ENCODE measurements at regions not wholly inside any gene's neighbourhood (a gene's known extent, or its start where the extent isn't known, plus 50 kb on each side); places are given as distances from the start of the nearest gene placed in this dataset.

DNA sequence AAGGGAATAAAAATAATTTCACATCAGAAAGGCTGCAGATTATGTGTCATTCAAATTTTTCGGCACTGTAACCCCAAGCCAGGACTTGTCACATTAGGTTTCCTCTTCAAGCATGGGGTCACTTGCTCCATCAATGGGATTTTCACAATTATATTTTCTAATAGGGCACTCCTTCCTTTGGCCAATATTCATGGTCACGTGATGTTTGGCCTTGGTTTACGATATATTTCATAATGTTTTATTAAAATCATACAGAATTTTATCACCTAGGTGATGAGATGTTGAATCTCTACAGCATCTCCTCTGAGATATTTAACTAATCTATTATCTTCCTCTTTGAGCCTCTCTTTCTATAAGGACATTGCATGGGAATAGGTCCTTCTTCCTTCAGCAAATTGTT lies 523.5 kb upstream of the SEMA6A start:
- DNase-seq = no peak

GRCh38 chr5:117095346-117096332 lies 521.0 kb upstream of the SEMA6A start:
- no peak for DNase-seq

DNA sequence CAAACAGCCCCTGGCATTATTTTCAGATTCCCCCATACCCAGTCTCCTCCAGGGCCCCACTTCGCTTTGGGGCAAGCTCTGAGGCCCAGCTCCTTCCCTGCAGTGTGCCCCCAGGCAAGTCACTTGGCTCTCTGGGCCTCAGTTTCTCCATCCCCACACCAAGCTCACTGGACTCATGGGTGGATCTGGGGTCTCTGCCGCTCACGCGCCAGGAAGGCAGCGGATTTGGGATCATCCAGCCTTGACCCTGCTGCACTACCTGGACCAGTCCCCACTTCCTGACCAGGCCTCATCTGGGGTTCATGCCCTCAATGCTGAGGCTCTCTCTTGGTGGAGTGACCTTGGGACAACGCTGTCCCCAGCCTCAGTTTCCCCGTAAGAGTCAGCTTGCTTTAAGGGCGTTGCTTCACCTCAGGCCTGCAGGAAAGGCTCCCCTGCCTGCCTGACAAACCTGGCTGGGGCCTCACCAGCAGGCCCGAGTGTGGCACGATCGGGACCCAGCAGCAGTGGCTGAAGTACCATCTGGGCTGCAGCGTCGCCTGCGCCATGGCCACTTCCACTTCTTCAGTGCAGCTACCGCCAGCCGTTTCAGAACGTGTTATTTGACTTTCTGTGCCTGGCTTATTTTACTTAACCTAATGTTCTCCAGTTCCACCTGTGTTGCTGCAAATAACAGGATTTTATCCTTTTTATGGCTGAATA lies 519.6 kb upstream of the SEMA6A start:
- no peak for DNase-seq

DNA sequence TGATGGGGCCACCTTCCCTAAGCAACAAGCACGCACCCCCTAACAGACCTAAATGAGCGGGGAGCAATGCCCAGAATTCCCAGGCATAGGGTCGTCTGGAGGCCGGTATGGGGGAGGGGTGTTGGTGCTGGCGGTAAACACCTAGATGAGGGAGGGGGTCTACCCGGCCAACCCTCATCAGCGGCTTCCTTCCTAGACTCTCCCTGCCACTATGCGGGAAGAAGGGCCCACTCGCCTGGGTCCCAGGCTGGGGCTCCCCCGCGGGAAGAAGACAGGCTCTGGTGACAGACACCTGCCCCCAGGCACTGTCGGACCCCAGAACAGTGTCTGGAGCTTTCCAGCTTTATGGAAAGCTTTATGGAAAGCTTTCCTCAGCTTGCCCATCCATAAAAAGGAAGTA lies 519.0 kb upstream of the SEMA6A start:
- no peak for DNase-seq

- no peak for DNase-seq
Measured at GRCh38 chr5:117089001-117089400, 514.4 kb upstream of the SEMA6A start.

DNA sequence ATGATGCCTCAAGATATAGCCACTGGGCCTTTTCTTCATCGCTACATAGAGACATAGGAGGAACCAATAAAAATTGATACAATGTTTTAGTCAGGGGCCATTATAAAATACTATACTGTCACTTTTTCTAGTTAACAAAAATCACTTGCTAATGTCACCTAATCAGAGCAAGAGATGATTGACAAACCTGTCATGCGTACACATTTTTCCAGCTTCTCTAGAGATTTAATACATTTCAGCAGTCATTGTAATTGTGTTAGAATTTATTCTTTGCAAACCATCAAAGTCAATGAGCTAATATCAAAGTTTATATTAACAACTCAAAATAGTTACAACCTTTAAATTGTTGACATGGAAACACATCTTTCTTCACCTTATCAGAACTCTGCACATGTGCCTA lies 513.6 kb upstream of the SEMA6A start:
- DNase-seq = no peak

DNA sequence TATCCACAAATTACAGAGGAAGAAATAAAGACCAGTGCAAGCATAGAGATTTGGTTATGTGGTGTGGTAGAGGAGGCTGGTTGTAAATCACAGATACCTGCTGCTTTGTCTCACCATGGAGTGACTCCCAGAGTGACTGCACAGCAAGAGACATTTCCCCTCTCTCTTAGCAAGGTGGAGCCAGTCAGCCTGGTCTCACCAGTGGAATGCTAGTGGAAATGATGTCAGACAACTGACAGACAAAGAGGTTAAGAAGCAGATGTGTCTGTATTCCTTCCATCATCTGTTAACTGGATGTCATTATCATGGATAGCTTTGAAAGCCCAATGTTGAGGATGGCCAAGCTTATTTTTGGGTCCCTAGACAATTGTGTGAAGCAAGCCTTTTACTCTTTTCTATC lies 509.4 kb upstream of the SEMA6A start:
- no peak for DNase-seq

- DNase-seq = no peak
Measured at GRCh38 chr5:117082977-117083376, 508.4 kb upstream of the SEMA6A start.

GRCh38 chr5:117077142-117077541 lies 502.5 kb upstream of the SEMA6A start:
- no peak for DNase-seq

DNA sequence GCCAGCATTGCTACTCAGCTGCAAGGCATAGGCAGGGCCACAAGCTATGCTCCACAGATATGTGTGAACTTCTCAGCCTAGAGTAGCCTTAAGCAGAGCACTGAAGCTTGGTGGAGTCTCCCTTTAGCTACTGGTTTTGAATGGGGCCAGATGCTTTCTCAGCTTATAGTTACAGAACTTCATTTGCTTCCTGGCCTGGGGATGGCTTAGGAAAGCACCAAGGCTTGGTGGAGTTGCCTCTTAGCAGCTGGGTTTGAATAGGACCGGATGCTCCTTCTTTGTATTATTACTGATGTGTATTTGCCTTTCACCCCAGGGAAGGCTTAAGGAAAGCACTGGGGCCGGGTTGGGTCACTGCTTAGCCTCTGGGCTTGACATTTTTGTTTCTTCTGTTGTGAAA lies 497.8 kb upstream of the SEMA6A start:
- no peak for DNase-seq

DNA sequence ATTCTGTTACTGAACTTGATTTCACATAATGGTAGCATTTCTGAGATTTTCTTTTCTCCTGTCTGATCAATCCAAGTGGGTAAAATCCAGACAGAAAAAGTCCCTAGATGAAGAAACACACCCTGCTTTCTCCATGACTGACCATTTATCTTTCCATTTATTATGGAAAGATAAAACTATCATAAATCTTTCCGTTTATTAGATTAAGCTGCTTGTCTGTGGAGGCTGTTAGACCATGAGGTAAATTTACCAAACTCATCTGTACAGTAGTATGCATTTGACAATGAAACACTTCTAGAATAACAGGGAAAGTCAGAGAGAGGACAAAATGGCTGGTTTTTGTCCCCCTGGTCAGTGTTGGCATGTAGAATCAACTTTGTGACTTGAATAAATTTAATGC lies 491.2 kb upstream of the SEMA6A start:
- DNase-seq = no peak

GRCh38 chr5:117065161-117065560 lies 490.5 kb upstream of the SEMA6A start:
- DNase-seq = no peak

- DNase-seq = no peak
Measured at GRCh38 chr5:117060099-117060498, 485.5 kb upstream of the SEMA6A start.

- DNase-seq = no peak
Measured at GRCh38 chr5:117058740-117059139, 484.1 kb upstream of the SEMA6A start.

DNA sequence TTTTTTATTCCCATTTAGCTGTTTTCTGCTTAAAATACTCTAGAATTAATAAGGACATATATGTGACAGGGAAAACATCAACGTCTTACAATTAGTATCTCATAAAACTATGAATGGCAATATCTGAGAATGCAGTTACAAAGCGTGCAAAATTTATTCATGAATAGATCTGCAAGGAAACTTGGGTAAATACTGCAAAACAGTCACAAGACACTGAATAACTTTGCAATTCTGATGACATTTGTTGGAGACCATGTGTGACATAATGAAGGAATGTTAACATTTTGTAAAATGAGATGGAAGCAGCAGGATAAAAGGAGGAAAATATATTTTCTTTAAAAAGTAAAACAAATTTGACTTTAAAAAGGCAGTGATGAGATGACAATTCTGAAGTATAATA lies 480.9 kb upstream of the SEMA6A start:
- DNase-seq = no peak

GRCh38 chr5:117054911-117055310 lies 480.3 kb upstream of the SEMA6A start:
- no peak for DNase-seq

GRCh38 chr5:117054141-117054540 lies 479.5 kb upstream of the SEMA6A start:
- DNase-seq = no peak

DNA sequence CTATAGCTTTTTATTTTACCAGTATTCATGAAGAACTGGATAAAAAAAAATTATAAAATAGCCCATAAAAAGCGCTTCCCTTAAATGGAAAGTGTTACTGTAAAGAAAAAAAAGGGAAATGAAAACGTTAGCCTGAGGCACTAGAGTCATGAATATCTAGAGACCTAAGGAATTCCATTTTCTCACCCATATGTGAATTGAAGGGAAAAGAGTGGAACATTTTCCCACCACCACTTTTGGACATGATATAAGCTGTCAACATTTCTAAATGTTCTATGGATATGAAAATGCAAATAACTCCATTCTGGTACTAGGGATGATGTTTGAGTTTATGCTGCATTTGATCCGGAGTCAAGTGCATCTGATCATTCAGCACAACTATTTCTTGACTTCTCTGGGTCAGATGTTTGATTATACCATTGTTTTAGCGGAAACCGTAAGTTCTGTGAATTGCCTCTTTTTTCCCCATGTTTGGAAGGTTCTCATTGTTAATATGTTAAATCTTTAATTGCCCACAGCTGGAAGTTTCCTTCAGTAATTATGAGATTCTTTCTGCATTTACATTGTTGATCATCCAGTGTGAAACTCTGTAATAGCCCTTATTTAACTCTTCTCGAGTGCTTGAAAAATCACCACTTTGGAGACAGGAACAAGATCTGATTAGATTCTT lies 467.4 kb upstream of the SEMA6A start:
- no peak for DNase-seq

DNA sequence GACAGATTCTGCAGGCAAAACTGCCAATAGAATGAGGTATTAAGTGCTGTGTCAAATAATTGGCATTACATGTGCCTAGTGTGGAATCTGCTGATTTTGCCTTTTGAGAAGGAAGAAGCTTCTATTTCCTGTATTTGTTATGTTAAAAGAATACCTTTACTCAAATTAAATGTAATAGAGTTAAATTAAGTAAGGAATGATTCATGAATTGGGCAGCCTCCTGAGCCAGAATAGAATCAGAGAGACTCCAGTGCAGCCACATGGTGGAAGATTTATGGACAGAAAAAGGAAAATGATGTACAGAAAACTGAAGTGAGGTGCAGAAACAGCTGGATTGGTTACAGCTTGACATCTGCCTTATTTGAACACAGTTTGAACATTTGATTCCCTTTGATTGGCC lies 464.4 kb upstream of the SEMA6A start:
- DNase-seq = no peak

DNA sequence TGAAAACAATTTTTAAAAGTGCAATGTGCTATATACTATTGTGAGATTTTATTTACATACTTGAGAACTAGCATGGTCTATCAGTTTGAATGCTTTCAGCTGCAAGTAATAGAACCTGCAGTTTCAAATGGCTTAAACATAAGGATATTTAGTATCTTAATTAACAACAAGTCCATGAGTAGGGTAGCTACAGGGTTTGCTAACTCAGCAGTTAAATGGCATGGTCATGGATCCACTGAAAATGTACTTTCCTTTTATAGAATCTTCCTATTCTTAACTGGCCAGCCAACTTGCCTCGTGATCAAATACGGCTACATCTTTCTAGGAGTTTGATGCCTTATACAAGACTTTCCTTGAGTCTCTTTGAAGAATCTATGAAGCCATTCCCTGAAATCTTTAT lies 452.8 kb upstream of the SEMA6A start:
- DNase-seq = no peak

- DNase-seq = no peak
Measured at GRCh38 chr5:117020999-117021398, 446.4 kb upstream of the SEMA6A start.

GRCh38 chr5:117013280-117013877 lies 438.8 kb upstream of the SEMA6A start:
- DNase-seq = no peak

- DNase-seq = no peak
Measured at GRCh38 chr5:117010574-117010973, 436.0 kb upstream of the SEMA6A start.

Data from CD4-positive, alpha-beta T cell treated with Interleukin-1 beta for 1 hour (primary cell).